ENCODE measurements at regions not wholly inside any gene's neighbourhood (a gene's known extent, or its start where the extent isn't known, plus 50 kb on each side); places are given as distances from the start of the nearest gene placed in this dataset.
A peak's percentile ranks its signal among the peaks of the same experiment; 100 is the strongest.
"Not testable (repeated sequence)": the region's sequence is repeated elsewhere in the genome, so short reads cannot be mapped to it uniquely, and the experiment has no call there.

GRCh38 chr16:58824201-58824600 lies 90.1 kb upstream of the GOT2 start:
- DNase-seq, result no peak

GRCh38 chr16:58821886-58822285 lies 87.8 kb upstream of the GOT2 start:
- DNase-seq, result no peak

GRCh38 chr16:58820411-58820810 lies 86.3 kb upstream of the GOT2 start:
- no peak for DNase-seq

GRCh38 chr16:58815181-58815888 lies 81.2 kb upstream of the GOT2 start:
- DNase-seq, result no peak

- DNase-seq, result peak in 1 of 2 experiments; percentile 31
Measured at GRCh38 chr16:58814348-58814801, 80.3 kb upstream of the GOT2 start.

- no peak for DNase-seq
Measured at GRCh38 chr16:58809213-58809612, 75.1 kb upstream of the GOT2 start.

GRCh38 chr16:58807276-58807675 lies 73.2 kb upstream of the GOT2 start:
- DNase-seq, result no peak

- no peak for DNase-seq
Measured at GRCh38 chr16:58801838-58802237, 67.7 kb upstream of the GOT2 start.

GRCh38 chr16:58797137-58797801 lies 63.2 kb upstream of the GOT2 start:
- DNase-seq, result peak in 1 of 2 experiments; percentile 15

GRCh38 chr16:58793366-58793765 lies 59.2 kb upstream of the GOT2 start:
- DNase-seq, result no peak

GRCh38 chr16:58792188-58792587 lies 58.1 kb upstream of the GOT2 start:
- DNase-seq, result no peak

GRCh38 chr16:58790816-58791557 lies 56.9 kb upstream of the GOT2 start:
- not testable (repeated sequence) for DNase-seq

- DNase-seq, result no peak
Measured at GRCh38 chr16:58789351-58789750, 55.2 kb upstream of the GOT2 start.
